ENCODE measurements at regions not wholly inside any gene's neighbourhood (a gene's known extent, or its start where the extent isn't known, plus 50 kb on each side); places are given as distances from the start of the nearest gene placed in this dataset.

- Histone ChIP-seq H3K36me3 (ENCODE audit: control insufficient read depth, insufficient read depth, low read length) (no peaks in the 10 kb centered on the region), H3K4me3 (ENCODE audit: low read length) (no peak overlapping the region), H3K4me1 (ENCODE audit: control insufficient read depth, insufficient read depth, low read length) (no peaks in the 10 kb centered on the region), H3K9me3 (ENCODE audit: control insufficient read depth, insufficient read depth, low read length) (peaks cover 4% of the 10 kb centered on the region), H3K27ac (ENCODE audit: low read length) (no peak overlapping the region), H3K27me3 (ENCODE audit: control insufficient read depth, insufficient read depth, low read length) (no peaks in the 10 kb centered on the region)
- WGBS (ENCODE audit: insufficient coverage, insufficient read length), result no CpG with 5 or more reads among the region's 6 CpGs
- no peak for DNase-seq (ENCODE audit: low read depth, low spot score)
These were observed 499.1 kb upstream of the CDH5 start for GRCh38 chr16:65867276-65867960.

GRCh38 chr16:65863236-65863635 lies 503.3 kb upstream of the CDH5 start:
- H3K36me3 ChIP-seq (ENCODE audit: control insufficient read depth, insufficient read depth, low read length), result no peaks in the 10 kb centered on the region
- no CpG with 5 or more reads among the region's 2 CpGs for whole genome bisulfite sequencing (ENCODE audit: insufficient coverage, insufficient read length)
- H3K27ac ChIP-seq (ENCODE audit: low read length), result no peak overlapping the region
- H3K4me3 ChIP-seq (ENCODE audit: low read length), result no peak overlapping the region
- DNase-seq (ENCODE audit: low read depth, low spot score), result no peak
- H3K4me1 ChIP-seq (ENCODE audit: control insufficient read depth, insufficient read depth, low read length), result no peaks in the 10 kb centered on the region
- H3K9me3 ChIP-seq (ENCODE audit: control insufficient read depth, insufficient read depth, low read length), result peaks cover 4% of the 10 kb centered on the region
- no peaks in the 10 kb centered on the region for H3K27me3 ChIP-seq (ENCODE audit: control insufficient read depth, insufficient read depth, low read length)

GRCh38 chr16:65861131-65861731 lies 505.3 kb upstream of the CDH5 start:
- H3K4me1 ChIP-seq (ENCODE audit: control insufficient read depth, insufficient read depth, low read length), result no peaks in the 10 kb centered on the region
- no peak for DNase-seq (ENCODE audit: low read depth, low spot score)
- WGBS (ENCODE audit: insufficient coverage, insufficient read length), result no CpG with 5 or more reads among the region's 3 CpGs

GRCh38 chr16:65855171-65856145 lies 511.0 kb upstream of the CDH5 start:
- WGBS (ENCODE audit: insufficient coverage, insufficient read length), result no CpG with 5 or more reads among the region's 11 CpGs
- H3K27ac ChIP-seq (ENCODE audit: low read length), result no peak overlapping the region

More at GRCh38 chr16:65861131-65861731, 505.3 kb upstream of the CDH5 start:
- no peak overlapping the region for H3K27ac ChIP-seq (ENCODE audit: low read length)
- peaks cover 4% of the 10 kb centered on the region for H3K9me3 ChIP-seq (ENCODE audit: control insufficient read depth, insufficient read depth, low read length)
- no peak overlapping the region for H3K4me3 ChIP-seq (ENCODE audit: low read length)
- H3K36me3 ChIP-seq (ENCODE audit: control insufficient read depth, insufficient read depth, low read length), result no peaks in the 10 kb centered on the region
- H3K27me3 ChIP-seq (ENCODE audit: control insufficient read depth, insufficient read depth, low read length), result no peaks in the 10 kb centered on the region

GRCh38 chr16:65846210-65846602 lies 520.3 kb upstream of the CDH5 start:
- Histone ChIP-seq H3K36me3 (ENCODE audit: control insufficient read depth, insufficient read depth, low read length) (no peaks in the 10 kb centered on the region), H3K9me3 (ENCODE audit: control insufficient read depth, insufficient read depth, low read length) (no peaks in the 10 kb centered on the region), H3K27ac (ENCODE audit: low read length) (no peak overlapping the region), H3K4me1 (ENCODE audit: control insufficient read depth, insufficient read depth, low read length) (no peaks in the 10 kb centered on the region), H3K27me3 (ENCODE audit: control insufficient read depth, insufficient read depth, low read length) (no peaks in the 10 kb centered on the region), H3K4me3 (ENCODE audit: low read length) (no peak overlapping the region)
- DNase-seq (ENCODE audit: low read depth, low spot score), result no peak
- no CpG with 5 or more reads among the region's 1 CpG for WGBS (ENCODE audit: insufficient coverage, insufficient read length)

More at GRCh38 chr16:65855171-65856145, 511.0 kb upstream of the CDH5 start:
- no peaks in the 10 kb centered on the region for H3K27me3 ChIP-seq (ENCODE audit: control insufficient read depth, insufficient read depth, low read length)
- no peak for DNase-seq (ENCODE audit: low read depth, low spot score)
- H3K4me1 ChIP-seq (ENCODE audit: control insufficient read depth, insufficient read depth, low read length), result no peaks in the 10 kb centered on the region
- H3K36me3 ChIP-seq (ENCODE audit: control insufficient read depth, insufficient read depth, low read length), result no peaks in the 10 kb centered on the region
- no peak overlapping the region for H3K4me3 ChIP-seq (ENCODE audit: low read length)
- no peaks in the 10 kb centered on the region for H3K9me3 ChIP-seq (ENCODE audit: control insufficient read depth, insufficient read depth, low read length)

GRCh38 chr16:65845466-65846209 lies 520.9 kb upstream of the CDH5 start:
- Histone ChIP-seq H3K4me3 (ENCODE audit: low read length) (no peak overlapping the region), H3K36me3 (ENCODE audit: control insufficient read depth, insufficient read depth, low read length) (no peaks in the 10 kb centered on the region), H3K4me1 (ENCODE audit: control insufficient read depth, insufficient read depth, low read length) (no peaks in the 10 kb centered on the region), H3K9me3 (ENCODE audit: control insufficient read depth, insufficient read depth, low read length) (no peaks in the 10 kb centered on the region), H3K27me3 (ENCODE audit: control insufficient read depth, insufficient read depth, low read length) (no peaks in the 10 kb centered on the region), H3K27ac (ENCODE audit: low read length) (no peak overlapping the region)
- DNase-seq (ENCODE audit: low read depth, low spot score), result no peak
- no CpG with 5 or more reads among the region's 4 CpGs for WGBS (ENCODE audit: insufficient coverage, insufficient read length)

GRCh38 chr16:65843941-65844340 lies 522.5 kb upstream of the CDH5 start:
- no peaks in the 10 kb centered on the region for H3K9me3 ChIP-seq (ENCODE audit: control insufficient read depth, insufficient read depth, low read length)
- no peak for DNase-seq (ENCODE audit: low read depth, low spot score)
- no peaks in the 10 kb centered on the region for H3K36me3 ChIP-seq (ENCODE audit: control insufficient read depth, insufficient read depth, low read length)
- H3K4me1 ChIP-seq (ENCODE audit: control insufficient read depth, insufficient read depth, low read length), result no peaks in the 10 kb centered on the region
- WGBS (ENCODE audit: insufficient coverage, insufficient read length), result no CpG with 5 or more reads among the region's 2 CpGs
- no peak overlapping the region for H3K4me3 ChIP-seq (ENCODE audit: low read length)
- H3K27me3 ChIP-seq (ENCODE audit: control insufficient read depth, insufficient read depth, low read length), result no peaks in the 10 kb centered on the region
- no peak overlapping the region for H3K27ac ChIP-seq (ENCODE audit: low read length)

- no peaks in the 10 kb centered on the region for H3K27me3 ChIP-seq (ENCODE audit: control insufficient read depth, insufficient read depth, low read length)
- no peak overlapping the region for H3K27ac ChIP-seq (ENCODE audit: low read length)
- H3K36me3 ChIP-seq (ENCODE audit: control insufficient read depth, insufficient read depth, low read length), result no peaks in the 10 kb centered on the region
- no peaks in the 10 kb centered on the region for H3K9me3 ChIP-seq (ENCODE audit: control insufficient read depth, insufficient read depth, low read length)
- no peaks in the 10 kb centered on the region for H3K4me1 ChIP-seq (ENCODE audit: control insufficient read depth, insufficient read depth, low read length)
- H3K4me3 ChIP-seq (ENCODE audit: low read length), result no peak overlapping the region
- no CpG with 5 or more reads among the region's 1 CpG for WGBS (ENCODE audit: insufficient coverage, insufficient read length)
- DNase-seq (ENCODE audit: low read depth, low spot score), result no peak
These were observed 524.4 kb upstream of the CDH5 start for GRCh38 chr16:65842067-65842466.

- WGBS (ENCODE audit: insufficient coverage, insufficient read length), result no CpG with 5 or more reads among the region's 3 CpGs
- Histone ChIP-seq H3K4me3 (ENCODE audit: low read length) (no peak overlapping the region), H3K27me3 (ENCODE audit: control insufficient read depth, insufficient read depth, low read length) (no peaks in the 10 kb centered on the region), H3K4me1 (ENCODE audit: control insufficient read depth, insufficient read depth, low read length) (no peaks in the 10 kb centered on the region), H3K36me3 (ENCODE audit: control insufficient read depth, insufficient read depth, low read length) (no peaks in the 10 kb centered on the region), H3K9me3 (ENCODE audit: control insufficient read depth, insufficient read depth, low read length) (no peaks in the 10 kb centered on the region), H3K27ac (ENCODE audit: low read length) (no peak overlapping the region)
- DNase-seq (ENCODE audit: low read depth, low spot score), result no peak
These were observed 528.5 kb upstream of the CDH5 start for GRCh38 chr16:65838001-65838400.

- H3K9me3 ChIP-seq (ENCODE audit: control insufficient read depth, insufficient read depth, low read length), result no peaks in the 10 kb centered on the region
- H3K4me3 ChIP-seq (ENCODE audit: low read length), result no peak overlapping the region
- no peak overlapping the region for H3K27ac ChIP-seq (ENCODE audit: low read length)
- DNase-seq (ENCODE audit: low read depth, low spot score), result no peak
- no peaks in the 10 kb centered on the region for H3K36me3 ChIP-seq (ENCODE audit: control insufficient read depth, insufficient read depth, low read length)
- H3K27me3 ChIP-seq (ENCODE audit: control insufficient read depth, insufficient read depth, low read length), result no peaks in the 10 kb centered on the region
- WGBS (ENCODE audit: insufficient coverage, insufficient read length), result no CpG with 5 or more reads among the region's 3 CpGs
- H3K4me1 ChIP-seq (ENCODE audit: control insufficient read depth, insufficient read depth, low read length), result no peaks in the 10 kb centered on the region
These were observed 529.0 kb upstream of the CDH5 start for GRCh38 chr16:65837464-65837863.
